ENCODE measurements at regions not wholly inside any gene's neighbourhood (a gene's known extent, or its start where the extent isn't known, plus 50 kb on each side); places are given as distances from the start of the nearest gene placed in this dataset.

- TF ChIP-seq, protein P1, sequence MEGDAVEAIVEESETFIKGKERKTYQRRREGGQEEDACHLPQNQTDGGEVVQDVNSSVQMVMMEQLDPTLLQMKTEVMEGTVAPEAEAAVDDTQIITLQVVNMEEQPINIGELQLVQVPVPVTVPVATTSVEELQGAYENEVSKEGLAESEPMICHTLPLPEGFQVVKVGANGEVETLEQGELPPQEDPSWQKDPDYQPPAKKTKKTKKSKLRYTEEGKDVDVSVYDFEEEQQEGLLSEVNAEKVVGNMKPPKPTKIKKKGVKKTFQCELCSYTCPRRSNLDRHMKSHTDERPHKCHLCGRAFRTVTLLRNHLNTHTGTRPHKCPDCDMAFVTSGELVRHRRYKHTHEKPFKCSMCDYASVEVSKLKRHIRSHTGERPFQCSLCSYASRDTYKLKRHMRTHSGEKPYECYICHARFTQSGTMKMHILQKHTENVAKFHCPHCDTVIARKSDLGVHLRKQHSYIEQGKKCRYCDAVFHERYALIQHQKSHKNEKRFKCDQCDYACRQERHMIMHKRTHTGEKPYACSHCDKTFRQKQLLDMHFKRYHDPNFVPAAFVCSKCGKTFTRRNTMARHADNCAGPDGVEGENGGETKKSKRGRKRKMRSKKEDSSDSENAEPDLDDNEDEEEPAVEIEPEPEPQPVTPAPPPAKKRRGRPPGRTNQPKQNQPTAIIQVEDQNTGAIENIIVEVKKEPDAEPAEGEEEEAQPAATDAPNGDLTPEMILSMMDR (IDR thresholded peaks at IDR 0.05; ENCODE audit: insufficient read depth, low read length): no peak
- DNase-seq (ENCODE audit: low read depth): no peak
Measured at GRCh38 chr11:43545610-43546009, 134.9 kb upstream of the HSD17B12 start.

DNA sequence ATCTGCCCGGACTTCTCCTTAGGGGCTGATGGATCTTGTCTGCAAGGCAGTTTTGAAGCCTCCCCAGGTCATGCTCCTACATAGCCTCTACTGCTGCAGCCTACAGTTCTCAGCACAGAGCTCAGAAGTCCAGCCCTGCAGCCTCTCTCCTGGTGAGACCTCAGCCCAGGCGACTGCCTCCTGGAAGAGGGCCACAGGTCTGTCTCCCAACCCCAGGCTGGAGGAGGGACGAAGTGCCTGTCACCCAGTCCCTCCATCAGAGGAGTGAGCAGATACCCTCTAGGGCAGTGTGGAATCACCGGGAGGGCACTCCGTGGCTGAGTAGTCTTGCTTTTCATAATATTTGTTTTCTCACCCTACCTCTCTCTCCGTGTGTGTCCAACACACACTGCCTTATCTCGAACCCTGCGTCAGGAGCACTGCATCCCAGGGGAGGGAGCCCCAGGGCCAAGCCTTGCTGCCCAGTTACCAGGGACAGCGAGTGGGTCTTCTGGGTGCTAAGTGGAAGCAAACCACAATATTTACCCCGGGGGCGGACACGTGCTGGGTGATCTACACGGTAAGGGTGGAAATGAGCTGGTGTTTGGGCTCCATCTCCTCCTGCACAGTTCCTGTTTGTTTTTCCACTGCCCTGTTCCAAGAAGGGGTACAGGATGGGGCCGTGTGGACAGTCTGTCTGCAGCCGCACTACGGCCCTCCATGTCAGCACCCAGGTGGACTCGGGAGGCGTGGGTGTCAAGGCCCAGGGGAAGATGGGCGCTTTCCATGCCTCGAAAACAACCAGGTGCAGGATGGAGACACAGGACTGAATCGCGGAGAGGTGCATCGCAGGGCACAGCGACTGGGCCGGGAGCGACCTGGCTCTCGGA lies 133.7 kb upstream of the HSD17B12 start:
- no peak for DNase-seq (ENCODE audit: low read depth)
- H3K4me3 ChIP-seq (ENCODE audit: low read depth, low read length): no peak overlapping the region
- TF ChIP-seq, protein P1 (IDR thresholded peaks at IDR 0.05; ENCODE audit: insufficient read depth, low read length): no peak

More at GRCh38 chr11:43545610-43546009, 134.9 kb upstream of the HSD17B12 start:
- no peak overlapping the region for H3K4me3 ChIP-seq (ENCODE audit: low read depth, low read length)

DNA sequence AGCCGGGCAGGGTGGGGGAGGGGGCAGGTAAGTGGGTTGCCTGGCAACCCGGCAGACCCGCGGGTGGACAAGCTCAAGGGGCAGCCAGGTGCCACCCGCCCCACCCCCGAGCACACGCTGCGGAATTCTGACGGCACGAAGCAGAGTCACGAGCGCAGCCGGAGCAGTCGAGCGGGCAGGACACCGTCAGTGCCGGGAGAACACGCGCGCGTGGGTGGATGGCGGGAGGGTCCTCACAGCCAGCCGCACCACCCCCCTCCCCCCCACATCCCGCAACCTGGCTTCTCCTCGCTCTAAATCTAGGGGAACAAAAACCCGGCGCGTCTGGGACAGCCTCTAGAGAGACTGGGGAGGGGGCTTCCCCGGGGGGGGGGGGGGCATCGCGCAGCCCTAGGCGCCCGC lies 133.1 kb upstream of the HSD17B12 start:
- no peak overlapping the region for H3K4me3 ChIP-seq (ENCODE audit: low read depth, low read length)
- DNase-seq (ENCODE audit: low read depth): no peak
- TF ChIP-seq, protein P1 (IDR thresholded peaks at IDR 0.05; ENCODE audit: insufficient read depth, low read length): no peak

DNA sequence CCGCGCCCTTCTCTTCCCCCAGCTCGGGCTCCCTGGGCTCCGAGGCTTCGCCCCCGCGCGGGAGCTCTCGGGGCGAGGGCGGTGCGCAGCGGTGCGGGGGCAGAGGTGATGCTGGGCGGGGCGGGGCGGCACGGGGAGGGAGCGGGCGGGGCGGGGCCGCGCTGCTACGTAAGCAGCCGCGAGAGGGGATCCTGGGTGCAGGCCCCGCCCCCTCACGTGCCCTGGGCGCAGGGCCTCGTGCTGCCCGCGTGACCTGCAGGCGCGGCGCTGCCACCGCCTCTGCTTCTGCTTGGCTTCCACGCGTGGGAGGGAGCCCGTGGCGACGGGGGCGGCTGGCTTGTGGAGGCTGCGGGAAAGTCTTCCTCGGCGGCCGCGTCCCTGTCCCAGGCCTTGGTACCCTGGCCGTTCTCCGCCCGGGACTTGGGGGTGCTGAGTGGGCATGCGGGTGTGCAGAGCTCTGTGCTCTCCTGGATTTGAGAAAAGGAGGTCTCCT lies 132.6 kb upstream of the HSD17B12 start:
- DNase-seq (ENCODE audit: low read depth): no peak
- no peak overlapping the region for H3K4me3 ChIP-seq (ENCODE audit: low read depth, low read length)
- TF ChIP-seq, protein P1 (IDR thresholded peaks at IDR 0.05; ENCODE audit: insufficient read depth, low read length): no peak

GRCh38 chr11:43548916-43549315 lies 131.6 kb upstream of the HSD17B12 start:
- no peak for DNase-seq (ENCODE audit: low read depth)
- no peak overlapping the region for H3K4me3 ChIP-seq (ENCODE audit: low read depth, low read length)
- TF ChIP-seq, protein P1 (IDR thresholded peaks at IDR 0.05; ENCODE audit: insufficient read depth, low read length): no peak

DNA sequence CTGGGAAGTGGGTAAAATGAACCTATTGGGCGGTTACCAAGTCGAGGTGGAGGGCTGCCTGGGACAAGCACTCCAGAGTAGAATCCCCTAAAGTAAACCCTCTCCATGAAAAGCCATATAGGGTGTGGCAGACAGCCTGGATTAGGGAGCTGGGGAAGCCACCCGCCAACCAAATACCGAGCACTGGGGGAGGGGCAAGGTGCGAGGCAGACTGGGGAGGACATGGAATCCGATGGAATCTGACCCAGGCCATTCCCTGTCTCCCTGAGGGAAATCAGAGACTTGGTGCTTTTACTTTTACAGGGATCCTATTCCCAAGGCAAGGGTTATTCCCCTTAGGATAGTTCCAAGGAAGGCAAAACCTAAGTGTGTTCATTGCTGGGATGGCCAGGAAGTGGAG lies 130.9 kb upstream of the HSD17B12 start:
- DNase-seq (ENCODE audit: low read depth): no peak
- H3K4me3 ChIP-seq (ENCODE audit: low read depth, low read length): no peak overlapping the region
- TF ChIP-seq, protein P1 (IDR thresholded peaks at IDR 0.05; ENCODE audit: insufficient read depth, low read length): no peak

Measured in fibroblast of the aortic adventitia (primary cell).